Stimulated activated CD4-positive, alpha-beta T cell treated with anti-CD3 and anti-CD28 coated beads, Interleukin-15, amount 100 ng/mL, for 1 hour (primary cell): ENCODE measurements at regions not wholly inside any gene's neighbourhood (a gene's known extent, or its start where the extent isn't known, plus 50 kb on each side); places are given as distances from the start of the nearest gene placed in this dataset.
A peak's percentile ranks its signal among the peaks of the same experiment; 100 is the strongest.
"Not testable (repeated sequence)": the region's sequence is repeated elsewhere in the genome, so short reads cannot be mapped to it uniquely, and the experiment has no call there.

Experiments
- DNase-seq, 2 donors: peaks; one replicate each; pipeline ENCODE4 v3.0.0-alpha.2; 2020; ENCODE audit warnings: low read depth in 1 of 2, low spot score in 1 of 2

- DNase-seq = no peak
These were observed 53.5 kb downstream of the FOXD2 start for GRCh38 chr1:47491341-47491753.

GRCh38 chr1:47495176-47495713, 57.4 kb downstream of the FOXD2 start:
- DNase-seq = no peak

GRCh38 chr1:47498551-47498950, 60.7 kb downstream of the FOXD2 start:
- DNase-seq = no peak

- no peak for DNase-seq
These were observed 63.2 kb downstream of the FOXD2 start for GRCh38 chr1:47501069-47501468.

- DNase-seq = no peak
These were observed 65.0 kb downstream of the FOXD2 start for GRCh38 chr1:47502746-47503370.

- DNase-seq = not testable (repeated sequence)
These were observed 67.0 kb downstream of the FOXD2 start for GRCh38 chr1:47504840-47505239.

- no peak for DNase-seq
These were observed 67.4 kb downstream of the FOXD2 start for GRCh38 chr1:47505267-47505666.

- DNase-seq = no peak
These were observed 68.2 kb downstream of the FOXD2 start for GRCh38 chr1:47506053-47506452.

GRCh38 chr1:47507144-47507543, 69.3 kb downstream of the FOXD2 start:
- no peak for DNase-seq

GRCh38 chr1:47507881-47508701, 70.2 kb downstream of the FOXD2 start:
- peak in 1 of 2 donors; percentile 29 for DNase-seq

GRCh38 chr1:47508702-47509431, 71.0 kb downstream of the FOXD2 start:
- no peak for DNase-seq

GRCh38 chr1:47510282-47510811, 72.5 kb downstream of the FOXD2 start:
- no peak for DNase-seq

GRCh38 chr1:47511825-47512224, 74.0 kb downstream of the FOXD2 start:
- DNase-seq = no peak

- DNase-seq = no peak
These were observed 75.5 kb downstream of the FOXD2 start for GRCh38 chr1:47513393-47513792.

- DNase-seq = no peak
These were observed 76.4 kb downstream of the FOXD2 start for GRCh38 chr1:47514229-47514628.

GRCh38 chr1:47515164-47515789, 77.4 kb downstream of the FOXD2 start:
- no peak for DNase-seq

- DNase-seq = no peak
These were observed 80.1 kb downstream of the FOXD2 start for GRCh38 chr1:47517946-47518345.

GRCh38 chr1:47519491-47519890, 81.6 kb downstream of the FOXD2 start:
- DNase-seq = no peak

- no peak for DNase-seq
These were observed 82.1 kb downstream of the FOXD2 start for GRCh38 chr1:47519971-47520370.

- DNase-seq = no peak
These were observed 83.4 kb downstream of the FOXD2 start for GRCh38 chr1:47521034-47521881.
